OCI-LY7 (cell line): ENCODE measurements at regions not wholly inside any gene's neighbourhood (a gene's known extent, or its start where the extent isn't known, plus 50 kb on each side); places are given as distances from the start of the nearest gene placed in this dataset.

Source experiments
- BruUV-seq: library from RNA; stranded (reverse); fragments of 400-500 nt; replicated peaks from 2 replicates; lab custom pipeline; 2021; lab: Mats Ljungman, UMichigan
- CTCF ChIA-PET: fragments of 300-600 bp; sonication (Branson Sonifier 250); formaldehyde crosslinking; loops from one replicate; lab custom pipeline; 2022; ENCODE audit warnings: antibody characterized with exemption; ENCODE audit not compliant: unreplicated experiment; lab: Charles Lee
- POLR2A ChIA-PET: fragments of 300-600 bp; sonication (Branson Sonifier 250); formaldehyde crosslinking; loops from one replicate; lab custom pipeline; 2022; ENCODE audit warnings: antibody characterized with exemption; lab: Charles Lee
- DNase-seq: peaks from one replicate; pipeline ENCODE4 v3.0.0-alpha.2; 2015; ENCODE audit warnings: low spot score
- H2AFZ ChIP-seq: fragments of 200-600 bp; sonication (generic), shearing (Covaris generic); 2 replicates; pipeline ENCODE4 v1.6.1; 2014; ENCODE audit warnings: mild to moderate bottlenecking, antibody characterized with exemption, low read length, moderate library complexity
- H3K27ac ChIP-seq: fragments of 200-600 bp; sonication (generic); 2 replicates; pipeline ENCODE4 v1.5.1; 2014; ENCODE audit warnings: mixed run types, low read depth, mild to moderate bottlenecking, moderate library complexity, low read length, inconsistent platforms; ENCODE audit not compliant: poor library complexity, severe bottlenecking
- H3K36me3 ChIP-seq: fragments of 200-600 bp; sonication (generic); 2 replicates; pipeline ENCODE4 v1.6.1; 2014; ENCODE audit warnings: mild to moderate bottlenecking, antibody characterized with exemption, low read length, moderate library complexity, mixed read lengths; ENCODE audit not compliant: insufficient read depth
- H3K4me1 ChIP-seq: fragments of 200-600 bp; sonication (generic); 2 replicates; pipeline ENCODE4 v1.5.1; 2014; ENCODE audit warnings: mild to moderate bottlenecking, low read length; ENCODE audit not compliant: insufficient read depth, poor library complexity, severe bottlenecking
- H3K4me2 ChIP-seq: fragments of 200-600 bp; sonication (generic); 2 replicates; pipeline ENCODE4 v1.6.1; 2014; ENCODE audit warnings: mild to moderate bottlenecking, low read length
- H3K4me3 ChIP-seq: fragments of 200-600 bp; sonication (generic); 2 replicates; pipeline ENCODE4 v1.5.1; 2014; ENCODE audit warnings: mild to moderate bottlenecking, low read depth, low read length; ENCODE audit not compliant: poor library complexity, severe bottlenecking
- H3K79me2 ChIP-seq: fragments of 200-600 bp; sonication (generic); 2 replicates; pipeline ENCODE4 v1.6.1; 2016; ENCODE audit warnings: low read depth, mild to moderate bottlenecking, low read length, moderate library complexity, mixed read lengths; ENCODE audit not compliant: insufficient read depth
- H3K9me2 ChIP-seq: fragments of 200-600 bp; sonication (generic); 2 replicates; pipeline ENCODE4 v1.6.1; 2016; ENCODE audit warnings: mild to moderate bottlenecking, low read length, mixed read lengths; ENCODE audit not compliant: insufficient read depth
- H3K9me3 ChIP-seq: fragments of 200-600 bp; sonication (generic); 2 replicates; pipeline ENCODE4 v1.6.1; 2014; ENCODE audit warnings: mild to moderate bottlenecking, mixed run types, low read length, mixed read lengths
- H4K20me1 ChIP-seq: fragments of 200-600 bp; sonication (generic); 2 replicates; pipeline ENCODE4 v1.6.1; 2014; ENCODE audit warnings: mild to moderate bottlenecking, antibody characterized with exemption, low read length, moderate library complexity, mixed read lengths; ENCODE audit not compliant: insufficient read depth
- EZH2phosphoT487 ChIP-seq: fragments of 200-600 bp; sonication (generic); IDR thresholded peaks from 2 replicates; pipeline ENCODE4 v1.6.1; 2018; ENCODE audit warnings: low read depth, borderline replicate concordance, mild to moderate bottlenecking, mixed run types, antibody characterized with exemption, low read length, moderate library complexity, mixed read lengths
- intact Hi-C: fragments of 100-400 bp; cut with micrococcal nuclease; formaldehyde crosslinking; loops from one replicate; pipeline ENCODE4 v1.10.0; 2022; ENCODE audit not compliant: unreplicated experiment
- TF ChIP-seq, protein P1 (sequence below): fragments of 200-600 bp; sonication (generic); conservative IDR thresholded peaks from 2 replicates; pipeline ENCODE4 v1.5.1; 2014; ENCODE audit warnings: mild to moderate bottlenecking, antibody characterized with exemption, low read length, moderate library complexity, mixed read lengths

GRCh38 chr2:381941-382727 lies 94.2 kb upstream of the ALKAL2 start:
- no peaks in the 10 kb centered on the region for H4K20me1 ChIP-seq
- no peak overlapping the region for H2AFZ ChIP-seq
- no peaks in the 10 kb centered on the region for H3K36me3 ChIP-seq
- intact Hi-C loops, result no loop called here
- CTCF ChIA-PET, result no interaction called here
- no peaks in the 10 kb centered on the region for H3K79me2 ChIP-seq
- H3K4me2 ChIP-seq, result no peak overlapping the region
- no peak for DNase-seq
- H3K4me3 ChIP-seq, result no peak overlapping the region
- POLR2A ChIA-PET, result no interaction called here
- BruUV-seq, result no TSS peak
- H3K9me3 ChIP-seq, result no peaks in the 10 kb centered on the region
- no peaks in the 10 kb centered on the region for H3K4me1 ChIP-seq
- H3K9me2 ChIP-seq, result no peaks in the 10 kb centered on the region
- H3K27ac ChIP-seq, result no peak overlapping the region
- TF ChIP-seq, protein P1, sequence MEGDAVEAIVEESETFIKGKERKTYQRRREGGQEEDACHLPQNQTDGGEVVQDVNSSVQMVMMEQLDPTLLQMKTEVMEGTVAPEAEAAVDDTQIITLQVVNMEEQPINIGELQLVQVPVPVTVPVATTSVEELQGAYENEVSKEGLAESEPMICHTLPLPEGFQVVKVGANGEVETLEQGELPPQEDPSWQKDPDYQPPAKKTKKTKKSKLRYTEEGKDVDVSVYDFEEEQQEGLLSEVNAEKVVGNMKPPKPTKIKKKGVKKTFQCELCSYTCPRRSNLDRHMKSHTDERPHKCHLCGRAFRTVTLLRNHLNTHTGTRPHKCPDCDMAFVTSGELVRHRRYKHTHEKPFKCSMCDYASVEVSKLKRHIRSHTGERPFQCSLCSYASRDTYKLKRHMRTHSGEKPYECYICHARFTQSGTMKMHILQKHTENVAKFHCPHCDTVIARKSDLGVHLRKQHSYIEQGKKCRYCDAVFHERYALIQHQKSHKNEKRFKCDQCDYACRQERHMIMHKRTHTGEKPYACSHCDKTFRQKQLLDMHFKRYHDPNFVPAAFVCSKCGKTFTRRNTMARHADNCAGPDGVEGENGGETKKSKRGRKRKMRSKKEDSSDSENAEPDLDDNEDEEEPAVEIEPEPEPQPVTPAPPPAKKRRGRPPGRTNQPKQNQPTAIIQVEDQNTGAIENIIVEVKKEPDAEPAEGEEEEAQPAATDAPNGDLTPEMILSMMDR, result no peak
- no peak for TF ChIP-seq EZH2phosphoT487

DNA sequence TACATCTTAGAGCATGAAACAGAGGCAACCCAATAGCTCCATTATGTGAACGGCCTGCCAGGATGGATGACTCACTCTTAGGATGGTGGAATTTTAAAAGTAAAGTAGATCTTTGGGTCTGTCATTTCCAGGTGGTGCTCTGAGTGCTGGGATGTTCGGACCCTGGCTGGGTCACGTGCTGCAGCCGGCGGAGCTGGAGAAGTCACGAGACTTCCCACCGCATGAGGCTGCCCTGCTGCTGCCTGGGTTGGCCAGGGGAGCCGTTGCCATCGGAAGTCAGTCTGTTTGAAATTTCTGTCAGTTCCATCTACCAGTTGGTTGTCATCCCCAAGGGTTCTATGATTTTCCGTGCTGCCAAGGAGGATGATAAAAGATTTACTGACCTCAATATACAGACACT lies 93.3 kb upstream of the ALKAL2 start:
- TF ChIP-seq, protein P1, result no peak
- no peak for TF ChIP-seq EZH2phosphoT487
- BruUV-seq, result no TSS peak
- CTCF ChIA-PET, result no interaction called here
- Histone ChIP-seq H3K4me2 (no peak overlapping the region), H3K4me3 (no peak overlapping the region), H3K79me2 (no peaks in the 10 kb centered on the region), H3K9me2 (no peaks in the 10 kb centered on the region), H3K4me1 (no peaks in the 10 kb centered on the region), H3K9me3 (no peaks in the 10 kb centered on the region), H3K36me3 (no peaks in the 10 kb centered on the region), H4K20me1 (no peaks in the 10 kb centered on the region), H3K27ac (no peak overlapping the region), H2AFZ (no peak overlapping the region)
- no peak for DNase-seq
- POLR2A ChIA-PET, result no interaction called here
- intact Hi-C loops, result no loop called here

GRCh38 chr2:380772-381171 lies 92.9 kb upstream of the ALKAL2 start:
- TF ChIP-seq, protein P1, result no peak
- TF ChIP-seq EZH2phosphoT487, result no peak
- H2AFZ ChIP-seq, result no peak overlapping the region
- POLR2A ChIA-PET, result no interaction called here

More at GRCh38 chr2:380772-381171, 92.9 kb upstream of the ALKAL2 start:
- intact Hi-C loops, result no loop called here
- no peak for DNase-seq
- CTCF ChIA-PET, result no interaction called here
- no peaks in the 10 kb centered on the region for H3K36me3 ChIP-seq
- H3K4me2 ChIP-seq, result no peak overlapping the region
- H3K79me2 ChIP-seq, result no peaks in the 10 kb centered on the region
- no TSS peak for BruUV-seq
- H3K27ac ChIP-seq, result no peak overlapping the region
- H3K9me3 ChIP-seq, result no peaks in the 10 kb centered on the region
- H4K20me1 ChIP-seq, result no peaks in the 10 kb centered on the region
- no peaks in the 10 kb centered on the region for H3K4me1 ChIP-seq
- no peak overlapping the region for H3K4me3 ChIP-seq
- H3K9me2 ChIP-seq, result no peaks in the 10 kb centered on the region
